GM20000 (cell line): ENCODE measurements at regions not wholly inside any gene's neighbourhood (a gene's known extent, or its start where the extent isn't known, plus 50 kb on each side); places are given as distances from the start of the nearest gene placed in this dataset.
"Not testable (repeated sequence)": the region's sequence is repeated elsewhere in the genome, so short reads cannot be mapped to it uniquely, and the experiment has no call there.

Experiments used
- DNase-seq: peaks from one replicate; pipeline ENCODE4 v3.0.0; 2012; ENCODE audit warnings: low spot score
- TF ChIP-seq, protein P1 (sequence below): IDR thresholded peaks from 2 replicates; pipeline ENCODE4 v1.5.1; 2012; ENCODE audit warnings: mild to moderate bottlenecking, control low read depth; ENCODE audit errors: extremely low read depth, missing control alignments

DNA sequence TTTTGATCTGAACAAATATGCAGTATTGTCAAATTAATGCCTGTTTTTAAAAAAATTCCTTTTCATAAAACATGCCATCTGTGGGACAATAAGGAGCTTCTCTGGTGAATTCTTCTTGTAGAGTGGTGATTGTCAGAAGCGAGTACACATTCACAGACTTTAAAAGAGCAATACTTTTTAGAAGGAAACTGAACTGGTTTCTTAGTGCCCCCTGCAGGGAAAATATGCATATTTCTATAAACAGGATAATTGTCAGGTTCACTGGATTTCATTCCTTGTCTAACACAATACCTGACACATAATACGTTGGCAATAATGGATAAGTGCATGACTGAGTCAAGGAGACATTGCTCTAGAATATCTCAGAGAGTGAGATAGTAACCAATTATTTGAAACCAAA, 133.7 kb downstream of the KIF4B start:
- DNase-seq: no peak
- TF ChIP-seq, protein P1, sequence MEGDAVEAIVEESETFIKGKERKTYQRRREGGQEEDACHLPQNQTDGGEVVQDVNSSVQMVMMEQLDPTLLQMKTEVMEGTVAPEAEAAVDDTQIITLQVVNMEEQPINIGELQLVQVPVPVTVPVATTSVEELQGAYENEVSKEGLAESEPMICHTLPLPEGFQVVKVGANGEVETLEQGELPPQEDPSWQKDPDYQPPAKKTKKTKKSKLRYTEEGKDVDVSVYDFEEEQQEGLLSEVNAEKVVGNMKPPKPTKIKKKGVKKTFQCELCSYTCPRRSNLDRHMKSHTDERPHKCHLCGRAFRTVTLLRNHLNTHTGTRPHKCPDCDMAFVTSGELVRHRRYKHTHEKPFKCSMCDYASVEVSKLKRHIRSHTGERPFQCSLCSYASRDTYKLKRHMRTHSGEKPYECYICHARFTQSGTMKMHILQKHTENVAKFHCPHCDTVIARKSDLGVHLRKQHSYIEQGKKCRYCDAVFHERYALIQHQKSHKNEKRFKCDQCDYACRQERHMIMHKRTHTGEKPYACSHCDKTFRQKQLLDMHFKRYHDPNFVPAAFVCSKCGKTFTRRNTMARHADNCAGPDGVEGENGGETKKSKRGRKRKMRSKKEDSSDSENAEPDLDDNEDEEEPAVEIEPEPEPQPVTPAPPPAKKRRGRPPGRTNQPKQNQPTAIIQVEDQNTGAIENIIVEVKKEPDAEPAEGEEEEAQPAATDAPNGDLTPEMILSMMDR: no peak

DNA sequence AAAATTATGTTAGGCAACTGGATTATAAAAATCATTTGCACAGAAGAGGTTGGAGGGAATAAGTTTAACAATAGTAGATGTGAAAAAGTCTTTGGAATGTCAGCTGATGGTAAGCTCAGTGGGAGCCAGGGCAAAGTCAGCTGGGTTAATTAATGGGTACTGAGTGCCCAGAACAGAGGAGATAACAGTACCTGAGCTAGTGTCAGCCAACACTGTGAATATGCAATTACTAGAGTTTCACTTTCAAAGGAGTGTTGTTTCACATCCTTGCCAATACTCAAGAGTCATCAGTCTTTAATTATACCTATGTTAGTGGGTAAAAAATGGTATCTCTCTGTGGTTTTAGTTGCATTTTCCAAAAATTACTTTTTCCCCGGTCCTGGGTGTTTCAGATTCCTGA, 135.1 kb downstream of the KIF4B start:
- TF ChIP-seq, protein P1: no peak
- no peak for DNase-seq

DNA sequence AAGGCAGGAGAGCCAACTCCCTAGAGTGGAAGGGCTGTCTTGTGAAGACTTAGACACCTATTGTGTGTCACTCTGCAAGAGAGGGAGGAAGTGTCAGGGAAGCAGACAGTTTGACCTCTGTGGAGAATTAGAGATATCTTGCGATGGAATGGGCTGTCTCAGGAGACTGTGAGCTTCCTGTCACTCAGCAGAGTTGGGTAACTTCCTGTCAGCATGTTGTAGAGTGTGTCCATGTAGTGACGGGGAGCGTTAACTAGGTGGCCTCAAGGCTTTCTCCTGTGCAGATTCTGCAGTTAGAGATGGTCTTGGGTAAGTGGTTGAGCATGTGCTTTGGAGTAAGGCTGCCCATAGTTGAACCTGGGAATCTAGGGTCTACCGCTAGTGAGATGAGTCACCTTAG, 136.5 kb downstream of the KIF4B start:
- TF ChIP-seq, protein P1: no peak
- no peak for DNase-seq

DNA sequence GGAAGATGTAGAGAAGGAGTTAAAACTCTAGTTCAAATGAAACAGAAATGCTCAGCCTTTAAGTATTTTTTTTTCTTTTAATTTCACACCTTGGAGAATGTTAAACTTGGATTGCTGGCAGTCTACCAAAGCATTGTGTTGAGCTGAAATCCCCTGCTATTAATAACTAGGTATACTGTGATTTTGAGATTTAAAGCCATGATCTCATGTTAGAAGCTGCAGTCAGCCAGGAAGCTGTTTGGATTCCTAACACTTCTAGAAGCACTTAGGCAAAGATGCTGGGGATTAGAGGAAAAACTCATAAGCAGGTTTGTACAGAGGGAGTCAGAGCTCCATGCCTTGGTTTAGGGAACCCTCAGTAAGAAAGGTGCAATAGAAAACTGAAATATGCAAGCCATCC, 141.4 kb downstream of the KIF4B start:
- TF ChIP-seq, protein P1: no peak

DNA sequence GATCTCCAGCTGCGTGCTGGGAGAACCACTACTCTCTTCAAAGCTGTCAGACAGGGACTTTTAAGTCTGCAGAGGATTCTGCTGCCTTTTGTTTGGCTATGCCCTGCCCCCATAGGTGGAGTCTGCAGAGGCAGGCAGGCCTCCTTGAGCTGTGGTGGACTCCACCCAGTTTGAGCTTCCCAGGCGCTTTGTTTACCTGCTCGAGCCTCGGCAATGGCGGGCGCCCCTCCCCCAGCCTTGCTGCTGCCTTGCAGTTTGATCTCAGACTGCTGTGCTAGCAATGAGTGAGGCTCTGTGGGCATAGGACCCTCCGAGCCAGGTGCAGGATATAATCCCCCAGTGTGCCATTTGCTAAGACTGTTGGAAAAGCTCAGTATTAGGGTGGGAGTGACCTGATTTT, 149.5 kb downstream of the KIF4B start:
- DNase-seq: not testable (repeated sequence)

More for the DNA sequence above, 141.4 kb downstream of the KIF4B start:
- no peak for DNase-seq

DNA sequence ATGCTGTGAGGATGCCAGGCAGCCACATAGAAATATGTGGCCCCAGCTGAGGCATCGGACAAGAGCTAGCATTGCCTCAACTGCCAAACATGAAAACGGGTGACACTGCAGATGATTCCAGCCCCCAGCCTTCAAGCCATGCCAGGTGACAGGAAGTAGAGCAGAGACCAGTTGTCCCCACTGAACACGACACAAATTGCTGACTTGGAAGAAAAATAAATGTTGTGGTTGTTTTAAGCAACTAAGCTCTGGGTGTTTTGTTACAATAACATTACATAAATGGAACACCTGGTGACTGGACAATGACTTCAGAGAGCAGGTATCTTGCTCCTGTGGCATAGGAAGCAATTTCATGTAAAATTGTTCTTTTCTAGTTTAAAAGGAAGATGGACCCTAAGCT, 154.2 kb downstream of the KIF4B start:
- TF ChIP-seq, protein P1: no peak

DNA sequence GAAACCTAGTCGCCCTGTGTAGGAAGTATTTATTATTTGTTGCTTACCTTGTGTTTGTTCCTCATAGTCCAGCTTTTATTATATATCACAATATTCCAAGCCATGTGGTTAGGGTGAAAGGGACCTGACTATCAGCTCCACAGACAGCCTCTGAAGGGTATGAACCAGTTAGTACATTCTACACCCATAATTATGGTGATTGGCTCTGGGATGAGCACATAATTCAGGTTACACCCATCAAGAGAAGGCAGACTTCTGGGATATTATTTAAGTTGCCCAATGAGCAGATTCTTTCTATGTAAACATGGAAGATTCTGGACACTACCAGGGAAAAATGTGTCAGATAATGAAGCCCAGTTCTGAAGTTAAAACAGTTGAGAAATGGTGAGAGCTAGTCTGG, 168.0 kb downstream of the KIF4B start:
- DNase-seq: no peak
- TF ChIP-seq, protein P1: no peak

More for the DNA sequence above, 154.2 kb downstream of the KIF4B start:
- DNase-seq: no peak

DNA sequence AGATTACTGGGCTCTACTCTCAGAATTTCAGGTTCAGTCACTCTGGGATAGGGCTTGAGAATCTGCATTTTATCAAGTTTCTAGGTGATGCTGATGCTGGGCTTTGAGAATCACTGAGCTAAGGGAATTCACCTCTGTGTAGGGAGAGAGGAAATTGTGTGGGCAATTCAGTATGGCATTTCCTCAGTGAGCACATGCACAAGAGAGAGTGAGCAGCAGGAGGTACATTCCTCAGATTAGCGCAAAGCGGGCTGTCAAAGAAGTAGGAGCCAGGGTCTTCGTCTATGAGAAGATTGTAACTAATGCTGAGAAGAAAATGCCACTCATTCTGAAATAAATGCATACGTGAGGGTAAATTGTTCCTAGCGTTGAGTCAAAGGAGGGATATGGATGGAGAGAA, 175.9 kb downstream of the KIF4B start:
- TF ChIP-seq, protein P1: no peak

More for the DNA sequence above, 175.9 kb downstream of the KIF4B start:
- DNase-seq: no peak
